DND-41 (cell line): ENCODE measurements at regions not wholly inside any gene's neighbourhood (a gene's known extent, or its start where the extent isn't known, plus 50 kb on each side); places are given as distances from the start of the nearest gene placed in this dataset.

Experiments used
- EZH2 ChIP-seq: IDR thresholded peaks from 3 replicates; pipeline ENCODE4 v1.6.1; 2012; ENCODE audit warnings: borderline replicate concordance, low read depth, mild to moderate bottlenecking, moderate library complexity, low read length, inconsistent platforms; ENCODE audit not compliant: severe bottlenecking
- TF ChIP-seq, protein P1 (sequence below): IDR thresholded peaks from 2 replicates; pipeline ENCODE4 v1.5.1; 2012; ENCODE audit warnings: borderline replicate concordance, low read length, moderate library complexity, mild to moderate bottlenecking; ENCODE audit not compliant: poor library complexity, severe bottlenecking; ENCODE audit errors: extremely low read depth

DNA sequence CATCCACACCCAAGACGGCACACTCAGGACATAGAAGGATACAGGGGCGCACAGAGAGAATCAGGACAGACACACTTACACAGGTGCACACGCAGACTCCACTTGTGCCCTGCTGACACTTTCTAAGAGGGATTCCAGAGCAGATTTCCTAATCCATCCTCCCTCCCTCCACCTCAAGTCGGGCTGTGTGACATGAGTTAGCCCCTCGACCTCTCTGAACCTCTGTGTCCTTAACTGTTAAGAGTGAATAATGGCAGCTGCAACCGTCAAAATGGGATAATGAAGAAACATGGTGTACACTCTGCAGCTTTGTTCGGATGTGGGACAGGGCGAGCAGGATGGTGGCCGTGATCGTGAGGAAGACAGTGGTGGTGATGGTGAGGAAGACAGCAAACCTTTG lies 100.1 kb downstream of the CPN2 start:
- TF ChIP-seq, protein P1, sequence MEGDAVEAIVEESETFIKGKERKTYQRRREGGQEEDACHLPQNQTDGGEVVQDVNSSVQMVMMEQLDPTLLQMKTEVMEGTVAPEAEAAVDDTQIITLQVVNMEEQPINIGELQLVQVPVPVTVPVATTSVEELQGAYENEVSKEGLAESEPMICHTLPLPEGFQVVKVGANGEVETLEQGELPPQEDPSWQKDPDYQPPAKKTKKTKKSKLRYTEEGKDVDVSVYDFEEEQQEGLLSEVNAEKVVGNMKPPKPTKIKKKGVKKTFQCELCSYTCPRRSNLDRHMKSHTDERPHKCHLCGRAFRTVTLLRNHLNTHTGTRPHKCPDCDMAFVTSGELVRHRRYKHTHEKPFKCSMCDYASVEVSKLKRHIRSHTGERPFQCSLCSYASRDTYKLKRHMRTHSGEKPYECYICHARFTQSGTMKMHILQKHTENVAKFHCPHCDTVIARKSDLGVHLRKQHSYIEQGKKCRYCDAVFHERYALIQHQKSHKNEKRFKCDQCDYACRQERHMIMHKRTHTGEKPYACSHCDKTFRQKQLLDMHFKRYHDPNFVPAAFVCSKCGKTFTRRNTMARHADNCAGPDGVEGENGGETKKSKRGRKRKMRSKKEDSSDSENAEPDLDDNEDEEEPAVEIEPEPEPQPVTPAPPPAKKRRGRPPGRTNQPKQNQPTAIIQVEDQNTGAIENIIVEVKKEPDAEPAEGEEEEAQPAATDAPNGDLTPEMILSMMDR = no peak
- TF ChIP-seq EZH2 = no peak
